Endothelial cell of umbilical vein (primary cell): ENCODE measurements at regions not wholly inside any gene's neighbourhood (a gene's known extent, or its start where the extent isn't known, plus 50 kb on each side); places are given as distances from the start of the nearest gene placed in this dataset.

ENCODE experiments used
- BruUV-seq: library from RNA; stranded (reverse); fragments of 400-500 nt; replicated peaks from 2 replicates; lab custom pipeline; 2021; lab: Mats Ljungman, UMichigan
- CTCF ChIA-PET: fragments of 300-600, 350-600 bp; sonication (Branson Sonifier 250); formaldehyde crosslinking; loops from one replicate; lab custom pipeline; 2021; ENCODE audit warnings: antibody characterized with exemption, inconsistent platforms; lab: Charles Lee
- POLR2A ChIA-PET: fragments of 300-600, 350-600 bp; sonication (Branson Sonifier 250); formaldehyde crosslinking; loops from one replicate; lab custom pipeline; 2021; ENCODE audit warnings: antibody characterized with exemption, inconsistent platforms; lab: Charles Lee
- DNase-seq: peaks from one replicate; pipeline ENCODE4 v3.0.0-alpha.2; 2011; ENCODE audit warnings: low read depth, low spot score
- FAIRE-seq: peaks from 2 replicates; lab custom pipeline; 2011; peaks lifted over from hg19 to GRCh38; lab: Jason Lieb, UNC
- H2AFZ ChIP-seq: 2 replicates; pipeline ENCODE4 v1.6.0; 2012; ENCODE audit warnings: low read depth, low read length, control low read depth, inconsistent platforms
- H3K27ac ChIP-seq: 2 replicates; pipeline ENCODE4 v1.5.1; 2011; ENCODE audit warnings: low read depth, mild to moderate bottlenecking, control low read depth, low read length, moderate library complexity; ENCODE audit not compliant: insufficient read depth
- H3K27me3 ChIP-seq, 2 experiments: 2 replicates each; pipeline versions ENCODE4 v1.6.0 to v1.6.1; 2011; ENCODE audit warnings: low read length in 2 of 2, mixed read lengths in 1 of 2; ENCODE audit not compliant: control insufficient read depth in 2 of 2, insufficient read depth in 2 of 2
- H3K36me3 ChIP-seq, 2 experiments: 2 replicates in 1 of 2; 3 replicates in 1 of 2; pipeline ENCODE4 v1.5.1; 2011; ENCODE audit warnings: low read length in 2 of 2, mild to moderate bottlenecking in 1 of 2, moderate library complexity in 1 of 2; ENCODE audit not compliant: control insufficient read depth in 2 of 2, insufficient read depth in 2 of 2; ENCODE audit errors: extremely low read depth in 1 of 2
- H3K4me1 ChIP-seq: 3 replicates; pipeline ENCODE4 v1.5.1; 2011; ENCODE audit warnings: mild to moderate bottlenecking, low read length; ENCODE audit not compliant: control insufficient read depth, insufficient read depth; ENCODE audit errors: extremely low read depth
- H3K4me2 ChIP-seq: 2 replicates; pipeline ENCODE4 v1.6.1; 2011; ENCODE audit warnings: low read length, control low read depth, mixed read lengths; ENCODE audit not compliant: insufficient read depth
- H3K4me3 ChIP-seq, 3 experiments: fragments of 200-600 bp in 1 of 3; sonication (generic), shearing (Covaris generic) in 1 of 3; replicated peaks in 1 of 3; 2 replicates each; pipeline ENCODE4 v1.5.1; 2011 to 2016; ENCODE audit warnings: control low read depth in 3 of 3, low read length in 3 of 3, mild to moderate bottlenecking in 2 of 3, inconsistent platforms in 1 of 3, low read depth in 1 of 3, moderate library complexity in 1 of 3; ENCODE audit not compliant: insufficient read depth in 1 of 3
- H3K79me2 ChIP-seq: 2 replicates; pipeline ENCODE4 v1.6.0; 2012; ENCODE audit warnings: low read length, inconsistent platforms; ENCODE audit not compliant: control insufficient read depth, insufficient read depth
- H3K9ac ChIP-seq: replicated peaks from 2 replicates; pipeline ENCODE3; 2011; ENCODE audit warnings: low read length, control low read depth; ENCODE audit not compliant: insufficient read depth; ENCODE audit errors: extremely low read depth
- H3K9me1 ChIP-seq: replicated peaks from 3 replicates; pipeline ENCODE4 v1.6.0; 2011; ENCODE audit warnings: mild to moderate bottlenecking, low read length; ENCODE audit not compliant: control insufficient read depth, insufficient read depth; ENCODE audit errors: extremely low read depth
- H3K9me3 ChIP-seq: replicated peaks from 2 replicates; pipeline ENCODE4 v1.5.1; 2012; ENCODE audit warnings: low read length, inconsistent platforms; ENCODE audit not compliant: control insufficient read depth, insufficient read depth
- H4K20me1 ChIP-seq: replicated peaks from 2 replicates; pipeline ENCODE3; 2011; ENCODE audit warnings: mild to moderate bottlenecking, low read length; ENCODE audit not compliant: control insufficient read depth, insufficient read depth; ENCODE audit errors: extremely low read depth
- CTCF ChIP-seq, 2 donors: IDR thresholded peaks; 1 replicate in 1 of 2; 2 replicates in 1 of 2; pipeline ENCODE4 v1.5.1; 2011; ENCODE audit warnings: low read length in 2 of 2, mild to moderate bottlenecking in 2 of 2, moderate library complexity in 2 of 2, control low read depth in 1 of 2, inconsistent platforms in 1 of 2, low read depth in 1 of 2; ENCODE audit not compliant: insufficient read depth in 1 of 2; ENCODE audit errors: extremely low read depth in 1 of 2
- EZH2 ChIP-seq: IDR thresholded peaks from 2 replicates; pipeline ENCODE4 v1.6.1; 2012; ENCODE audit warnings: borderline replicate concordance, low read depth, mild to moderate bottlenecking, moderate library complexity, low read length, inconsistent platforms; ENCODE audit not compliant: severe bottlenecking
- FOS ChIP-seq: IDR thresholded peaks from 2 replicates; pipeline ENCODE4 v1.6.1; 2011; ENCODE audit warnings: mild to moderate bottlenecking, low read length, moderate library complexity, borderline replicate concordance; ENCODE audit not compliant: insufficient read depth
- GATA2 ChIP-seq: IDR thresholded peaks from 2 replicates; pipeline ENCODE4 v1.7.0; 2011; ENCODE audit warnings: low read depth, mild to moderate bottlenecking, moderate library complexity, mixed read lengths, low read length; ENCODE audit not compliant: insufficient read length, insufficient read depth
- JUN ChIP-seq: IDR thresholded peaks from 2 replicates; pipeline ENCODE4 v1.6.1; 2011; ENCODE audit warnings: borderline replicate concordance, low read depth; ENCODE audit not compliant: insufficient read length, insufficient read depth
- MYC ChIP-seq: IDR thresholded peaks from one replicate; pipeline ENCODE4 v1.6.1; 2011; ENCODE audit warnings: mild to moderate bottlenecking, low read depth, low read length
- POLR2A ChIP-seq: IDR thresholded peaks from 2 replicates; pipeline ENCODE4 v1.6.1; 2012; ENCODE audit warnings: low read depth, mild to moderate bottlenecking, control low read depth, low read length
- POLR2AphosphoS5 ChIP-seq: IDR thresholded peaks from 2 replicates; pipeline ENCODE4 v1.6.1; 2012; ENCODE audit warnings: low read depth, mild to moderate bottlenecking, control low read depth, low read length, moderate library complexity; ENCODE audit not compliant: insufficient read depth
- dilution Hi-C: fragments of 300-500 bp; cut with MboI; formaldehyde crosslinking; loops from one replicate; pipeline ENCODE4 v1.15.0; 2019; ENCODE audit warnings: low sequenced_read_pairs; ENCODE audit not compliant: extremely low pct_ligation_motif_present
- intact Hi-C: fragments of 100-400 bp; cut with micrococcal nuclease; formaldehyde crosslinking; loops from one replicate; pipeline ENCODE4 v1.10.0; 2022
- TF ChIP-seq, protein P1 (sequence below): IDR thresholded peaks from 2 replicates; pipeline ENCODE4 v1.6.1; 2011; ENCODE audit not compliant: insufficient read depth, insufficient read length

DNA sequence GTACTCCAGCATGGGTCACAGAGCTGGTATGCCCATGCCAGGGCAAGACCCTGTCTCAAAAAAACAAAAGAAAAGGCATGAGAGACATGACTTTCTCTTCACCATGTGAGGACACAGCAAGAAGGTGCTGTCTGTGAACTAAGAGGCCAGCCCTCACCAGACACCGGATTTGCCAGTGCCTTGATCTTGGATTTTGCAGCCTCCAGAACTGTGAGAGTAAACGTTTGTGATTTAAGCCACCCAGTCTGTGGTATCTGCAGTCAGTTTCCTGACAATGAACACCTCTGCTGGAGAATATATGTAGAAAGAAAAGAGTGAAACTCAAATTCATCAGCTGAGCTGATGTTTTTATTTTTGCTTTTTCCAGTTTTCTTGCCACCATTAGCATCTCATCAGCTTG, 166.3 kb upstream of the RAB4A start:
- H2AFZ ChIP-seq: no peak overlapping the region
- ChIA-PET CTCF (no interaction called here), POLR2A (no interaction called here)
- no peaks in the 10 kb centered on the region for H3K79me2 ChIP-seq
- dilution Hi-C loops (no loop called here), intact Hi-C loops (no loop called here)
- no TSS peak for BruUV-seq
- H4K20me1 ChIP-seq: no peaks in the 10 kb centered on the region
- H3K36me3 ChIP-seq: no peaks in the 10 kb centered on the region
- DNase-seq: no peak
- no peak overlapping the region for H3K9ac ChIP-seq
- no peak overlapping the region for H3K4me3 ChIP-seq
- H3K4me2 ChIP-seq: no peak overlapping the region
- no peaks in the 10 kb centered on the region for H3K9me3 ChIP-seq
- H3K9me1 ChIP-seq: no peaks in the 10 kb centered on the region
- H3K27me3 ChIP-seq: no peaks in the 10 kb centered on the region
- TF ChIP-seq POLR2AphosphoS5 (no peak), FOS (no peak), MYC (no peak), JUN (no peak), CTCF (IDR thresholded peaks at IDR 0.05; ENCODE audit: extremely low read depth in 1 of 2, insufficient read depth in 1 of 2, low read depth in 1 of 2, low read length in 2 of 2) (no peak), EZH2 (no peak), POLR2A (no peak), GATA2 (no peak)
- TF ChIP-seq, protein P1, sequence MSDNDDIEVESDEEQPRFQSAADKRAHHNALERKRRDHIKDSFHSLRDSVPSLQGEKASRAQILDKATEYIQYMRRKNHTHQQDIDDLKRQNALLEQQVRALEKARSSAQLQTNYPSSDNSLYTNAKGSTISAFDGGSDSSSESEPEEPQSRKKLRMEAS: no peak
- FAIRE-seq: no peak
- H3K4me1 ChIP-seq: no peaks in the 10 kb centered on the region
- no peak overlapping the region for H3K27ac ChIP-seq
